Stomach (tissue), 4 donors: ENCODE measurements at regions not wholly inside any gene's neighbourhood (a gene's known extent, or its start where the extent isn't known, plus 50 kb on each side); places are given as distances from the start of the nearest gene placed in this dataset.

Experiments
- CTCF ChIP-seq, 7 experiments: fragments of 450-650 bp in 4 of 7; fragments of 200-600 bp in 3 of 7; sonication (generic) in 3 of 7; IDR thresholded peaks; one replicate each; pipeline ENCODE4 v1.5.1; 2016 to 2019; ENCODE audit warnings: antibody characterized with exemption in 7 of 7, control low read depth in 2 of 7, mild to moderate bottlenecking in 1 of 7
- POLR2A ChIP-seq, 4 donors: fragments of 450-650 bp; IDR thresholded peaks; one replicate each; pipeline ENCODE4 v1.6.1; 2016; ENCODE audit warnings: antibody characterized with exemption in 4 of 4, control low read depth in 2 of 4, mild to moderate bottlenecking in 1 of 4, moderate library complexity in 1 of 4
- POLR2AphosphoS5 ChIP-seq, 3 donors: sonication (generic); formaldehyde crosslinking; IDR thresholded peaks; one replicate each; pipeline ENCODE4 v1.6.1; 2016; ENCODE audit warnings: antibody characterized with exemption in 3 of 3

- TF ChIP-seq POLR2A (IDR thresholded peaks at IDR 0.05) = no peak
- TF ChIP-seq CTCF (IDR thresholded peaks at IDR 0.05) = no peak
- no peak for TF ChIP-seq POLR2AphosphoS5 (IDR thresholded peaks at IDR 0.05)
Observed at GRCh38 chr18:22253676-22254075, 84.3 kb downstream of the GATA6 start.
